Suprapubic skin (tissue), 3 donors: ENCODE measurements at regions not wholly inside any gene's neighbourhood (a gene's known extent, or its start where the extent isn't known, plus 50 kb on each side); places are given as distances from the start of the nearest gene placed in this dataset.

Source experiments
- EP300 ChIP-seq: sonication (generic); formaldehyde crosslinking; IDR thresholded peaks from one replicate; pipeline ENCODE4 v1.6.1; 2017; ENCODE audit warnings: antibody characterized with exemption
- TF ChIP-seq, protein P1 (sequence below), 2 donors: fragments of 200-600 bp in 1 of 2; fragments of 450-650 bp in 1 of 2; sonication (generic) in 1 of 2; IDR thresholded peaks; one replicate each; pipeline ENCODE4 v1.5.1; 2016 to 2019; ENCODE audit warnings: antibody characterized with exemption in 2 of 2, mild to moderate bottlenecking in 1 of 2, moderate library complexity in 1 of 2

- TF ChIP-seq, protein P1, sequence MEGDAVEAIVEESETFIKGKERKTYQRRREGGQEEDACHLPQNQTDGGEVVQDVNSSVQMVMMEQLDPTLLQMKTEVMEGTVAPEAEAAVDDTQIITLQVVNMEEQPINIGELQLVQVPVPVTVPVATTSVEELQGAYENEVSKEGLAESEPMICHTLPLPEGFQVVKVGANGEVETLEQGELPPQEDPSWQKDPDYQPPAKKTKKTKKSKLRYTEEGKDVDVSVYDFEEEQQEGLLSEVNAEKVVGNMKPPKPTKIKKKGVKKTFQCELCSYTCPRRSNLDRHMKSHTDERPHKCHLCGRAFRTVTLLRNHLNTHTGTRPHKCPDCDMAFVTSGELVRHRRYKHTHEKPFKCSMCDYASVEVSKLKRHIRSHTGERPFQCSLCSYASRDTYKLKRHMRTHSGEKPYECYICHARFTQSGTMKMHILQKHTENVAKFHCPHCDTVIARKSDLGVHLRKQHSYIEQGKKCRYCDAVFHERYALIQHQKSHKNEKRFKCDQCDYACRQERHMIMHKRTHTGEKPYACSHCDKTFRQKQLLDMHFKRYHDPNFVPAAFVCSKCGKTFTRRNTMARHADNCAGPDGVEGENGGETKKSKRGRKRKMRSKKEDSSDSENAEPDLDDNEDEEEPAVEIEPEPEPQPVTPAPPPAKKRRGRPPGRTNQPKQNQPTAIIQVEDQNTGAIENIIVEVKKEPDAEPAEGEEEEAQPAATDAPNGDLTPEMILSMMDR (IDR thresholded peaks at IDR 0.05), result no peak
- no peak for TF ChIP-seq EP300
These were observed 344.4 kb upstream of the NUDT12 start for GRCh38 chr5:103907001-103907400.
